Activated CD4-positive, alpha-beta T cell treated with anti-CD3 and anti-CD28 coated beads for 1 hour (primary cell): ENCODE measurements at regions not wholly inside any gene's neighbourhood (a gene's known extent, or its start where the extent isn't known, plus 50 kb on each side); places are given as distances from the start of the nearest gene placed in this dataset.

Experiments used
- DNase-seq: peaks from one replicate; pipeline ENCODE4 v3.0.0-alpha.2; 2020

DNA sequence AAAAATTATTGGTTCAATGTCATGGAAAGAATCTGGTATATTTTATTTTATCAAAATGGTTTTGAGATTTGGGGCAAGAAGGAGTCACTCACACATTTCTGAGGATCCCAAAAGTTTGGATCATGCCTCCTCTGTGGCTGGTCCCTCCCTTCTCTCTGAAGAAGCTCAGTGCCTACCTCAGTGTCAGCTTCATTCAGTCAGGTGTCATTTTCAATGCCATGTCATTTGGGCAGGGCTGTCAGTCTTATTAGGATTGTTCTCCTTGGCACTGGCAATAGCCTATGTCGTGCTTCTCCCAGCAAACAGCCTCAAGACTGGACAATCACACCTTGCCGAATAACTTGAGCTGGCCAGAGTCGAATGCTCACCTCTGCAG, 264.5 kb upstream of the CAMK1G start:
- no peak for DNase-seq

DNA sequence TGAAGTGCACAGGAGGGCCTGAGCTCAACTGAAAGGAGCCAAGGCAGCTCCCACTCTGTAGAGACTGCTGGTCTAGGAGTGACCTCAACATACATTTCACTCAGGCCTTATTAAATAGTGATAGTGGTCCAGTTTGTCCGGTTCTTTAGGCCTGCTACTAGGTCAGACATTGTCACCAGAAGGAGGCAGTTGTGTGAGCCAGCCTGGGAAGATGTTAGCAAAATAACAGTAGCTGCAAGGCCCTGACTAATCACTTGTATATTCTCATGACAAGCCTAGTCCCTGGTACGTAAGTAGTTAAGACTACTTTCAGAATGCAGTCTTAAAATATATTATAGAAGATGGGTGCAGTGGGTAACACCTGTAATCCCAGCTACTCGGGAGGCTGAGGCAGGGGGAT, 264.0 kb upstream of the CAMK1G start:
- no peak for DNase-seq

DNA sequence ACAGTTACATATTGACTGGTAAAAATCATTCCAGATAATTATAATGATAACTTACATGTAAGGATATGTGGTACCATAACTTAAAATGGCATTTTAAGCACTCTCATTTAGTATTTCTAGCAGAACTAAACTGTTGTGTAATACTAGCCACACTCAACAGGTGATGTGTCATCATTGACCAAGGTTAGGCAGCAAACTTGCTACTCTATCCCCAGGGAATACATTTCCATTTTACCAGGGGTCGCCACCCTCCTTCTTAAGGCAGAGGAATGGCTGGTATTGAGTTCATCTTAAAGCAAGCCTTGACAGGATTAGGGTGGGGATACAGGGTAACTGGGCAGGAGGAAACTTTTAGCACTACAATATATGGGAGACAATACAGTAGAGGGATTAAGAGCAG, 259.8 kb upstream of the CAMK1G start:
- no peak for DNase-seq

DNA sequence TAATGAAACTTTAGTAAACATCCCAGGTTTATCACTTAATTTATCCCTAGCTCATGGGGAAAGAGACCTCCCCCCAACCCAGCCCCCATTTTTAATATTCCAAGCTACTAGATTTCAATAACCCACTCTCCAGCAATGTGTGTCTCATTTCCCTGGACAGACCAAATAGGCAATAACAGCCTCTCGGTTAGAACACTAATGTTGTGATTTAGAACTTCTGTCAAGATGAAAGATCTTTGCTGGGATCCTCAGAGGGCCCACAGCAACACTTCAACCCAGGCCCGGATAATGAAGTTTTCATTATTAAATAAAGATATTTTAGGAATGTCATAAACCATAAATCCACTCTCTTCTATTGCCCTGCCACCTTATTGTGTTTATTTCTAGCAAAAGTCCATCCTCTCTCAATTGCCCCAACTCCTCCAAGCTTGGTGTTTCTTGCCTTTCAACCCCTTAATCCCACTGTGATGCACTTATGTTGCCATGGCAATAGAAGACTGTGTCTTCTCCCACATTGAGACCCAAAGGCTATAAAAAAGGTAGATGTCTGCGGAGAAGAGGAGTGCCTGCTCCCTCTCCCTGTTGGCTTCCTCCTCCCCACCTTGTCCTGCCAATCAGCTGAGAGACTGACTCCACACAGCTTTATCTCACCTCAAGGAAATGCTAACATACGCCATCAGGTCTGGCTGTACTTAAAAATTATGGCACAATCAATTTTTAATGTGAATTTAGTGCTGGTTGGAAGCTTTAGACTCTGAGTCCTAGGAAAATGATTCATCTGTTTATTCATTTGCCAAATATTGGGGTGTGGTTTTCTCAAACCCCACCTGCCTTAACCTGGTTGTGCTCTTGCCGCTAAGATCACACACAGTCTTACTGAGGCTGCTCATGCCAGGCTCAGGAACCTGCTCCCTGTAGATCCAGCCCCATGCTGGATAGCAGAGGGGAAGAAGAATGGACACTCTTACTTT, 258.3 kb upstream of the CAMK1G start:
- no peak for DNase-seq

DNA sequence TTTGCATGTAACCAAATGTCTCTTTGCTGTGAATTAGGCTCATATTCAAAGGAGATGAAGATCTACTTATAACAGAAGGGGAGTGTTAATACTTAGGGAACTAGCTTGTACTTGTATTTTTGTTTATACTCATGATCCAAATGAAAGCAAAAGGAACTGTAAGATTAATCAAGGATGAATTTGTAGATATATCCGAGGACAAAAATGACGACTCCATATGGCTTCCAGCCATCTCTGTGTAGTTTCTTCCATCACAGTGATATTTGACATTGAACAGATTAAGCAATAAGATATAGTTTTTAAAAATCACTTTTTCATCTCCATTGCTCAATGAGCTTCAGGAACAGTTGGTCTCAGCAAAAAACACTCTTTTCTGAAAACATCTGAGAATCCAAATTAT, 257.4 kb upstream of the CAMK1G start:
- no peak for DNase-seq

DNA sequence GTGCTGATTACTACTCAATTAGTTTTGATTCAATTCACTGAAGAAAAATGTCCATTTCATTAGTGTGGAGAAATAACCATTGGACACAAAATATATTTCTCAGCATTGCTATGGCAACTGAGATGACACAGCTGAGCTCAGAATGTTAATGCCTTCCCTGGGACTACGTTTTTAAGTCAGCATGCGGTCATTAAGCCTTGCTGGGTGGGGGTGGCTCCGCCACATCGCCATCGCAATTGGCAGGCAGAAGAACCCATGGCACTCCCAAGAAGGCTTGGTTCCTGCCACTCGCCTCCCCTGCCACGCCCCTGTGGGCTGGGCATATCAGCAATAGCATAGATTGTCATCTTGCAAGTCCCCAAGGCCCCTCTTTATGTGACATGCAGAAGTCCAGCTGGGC, 256.7 kb upstream of the CAMK1G start:
- no peak for DNase-seq

DNA sequence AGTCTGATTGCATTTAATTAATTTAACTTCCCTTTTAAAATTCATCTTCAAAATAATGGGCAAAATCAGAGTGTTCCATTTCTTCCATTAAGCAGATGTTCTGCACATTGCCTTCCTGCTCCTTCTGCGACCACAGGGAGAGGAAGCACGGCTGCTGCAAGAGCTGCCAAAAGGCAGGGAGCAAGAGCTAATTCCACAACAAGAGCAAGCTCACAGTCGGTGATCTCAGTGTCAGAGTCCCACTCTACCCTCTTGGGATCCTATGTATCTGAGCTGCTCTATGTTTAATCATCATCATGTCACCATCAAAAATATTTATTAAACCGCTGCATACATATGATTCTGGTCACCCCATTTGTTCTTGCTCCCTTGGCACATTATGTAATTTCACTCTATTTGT, 255.3 kb upstream of the CAMK1G start:
- no peak for DNase-seq

DNA sequence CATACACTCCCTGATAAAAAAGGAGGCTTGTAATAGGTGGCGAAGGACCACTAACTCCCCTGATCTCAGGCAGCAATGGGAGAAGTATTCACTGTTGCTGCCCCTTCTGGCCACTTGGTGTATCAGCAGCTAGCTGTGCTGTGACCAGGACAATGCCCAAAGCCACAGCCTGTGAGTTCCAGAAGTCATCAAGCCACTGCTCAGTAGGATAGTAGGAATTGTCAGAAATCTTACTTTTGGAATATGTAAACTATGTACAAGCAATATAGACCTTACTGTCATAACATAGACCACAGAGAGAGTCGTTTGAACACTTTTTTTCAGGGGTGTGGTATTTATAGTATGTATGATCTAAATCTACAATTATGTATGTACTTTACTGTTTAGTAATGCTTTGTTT, 248.3 kb upstream of the CAMK1G start:
- no peak for DNase-seq

DNA sequence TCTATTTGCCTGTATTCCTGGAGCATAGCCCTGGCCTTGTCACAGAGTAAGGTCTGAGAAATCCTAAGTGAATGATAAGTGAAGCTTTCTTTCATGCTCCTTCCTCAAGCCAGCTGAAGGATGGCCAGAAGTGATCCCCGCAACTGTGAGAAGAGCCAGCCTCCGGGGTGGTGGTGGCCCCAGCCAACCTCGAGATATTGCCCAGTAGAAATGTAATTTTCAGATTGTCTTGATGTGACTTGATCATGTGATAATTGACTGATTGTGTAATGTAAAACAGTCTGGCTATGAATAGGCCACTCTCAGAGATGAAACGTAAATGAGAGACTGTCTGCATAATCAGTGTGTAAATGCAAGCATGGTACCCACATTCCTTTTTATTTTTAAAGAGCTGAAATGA, 242.4 kb upstream of the CAMK1G start:
- DNase-seq = no peak

DNA sequence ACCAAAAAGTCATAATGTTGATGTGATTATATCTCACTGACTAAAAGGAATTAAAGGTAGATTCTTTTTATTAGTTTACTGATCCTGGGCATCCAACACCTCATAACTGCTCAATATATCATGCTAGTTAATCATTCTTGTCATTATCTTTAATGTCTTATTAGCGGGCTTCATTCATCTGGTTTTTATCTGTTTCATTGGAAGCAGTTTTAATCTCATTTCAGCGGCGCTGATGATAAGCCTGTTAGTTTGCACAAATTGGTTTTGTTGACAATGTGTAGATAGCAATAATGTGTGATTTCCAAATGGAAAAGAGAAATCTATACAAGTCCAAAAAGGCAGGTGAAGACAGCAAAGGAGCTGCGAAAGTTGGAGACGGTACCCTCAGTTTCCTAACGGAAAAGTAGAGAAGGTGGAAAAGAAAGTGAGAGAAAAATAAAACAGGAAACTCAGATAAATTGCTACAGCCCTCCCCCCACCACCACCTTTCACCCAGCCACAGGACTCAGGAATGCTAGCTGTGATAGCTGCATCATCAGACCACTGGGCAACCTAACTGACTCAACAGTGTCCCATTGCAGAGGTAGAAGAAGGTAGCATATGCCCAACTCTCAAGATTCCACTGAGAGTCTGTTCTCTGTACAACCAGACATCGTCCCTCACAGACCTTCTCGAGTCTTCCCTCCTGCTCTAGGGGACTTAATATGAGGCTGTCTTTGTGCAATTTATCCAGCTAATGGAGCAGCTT, 241.7 kb upstream of the CAMK1G start:
- no peak for DNase-seq

DNA sequence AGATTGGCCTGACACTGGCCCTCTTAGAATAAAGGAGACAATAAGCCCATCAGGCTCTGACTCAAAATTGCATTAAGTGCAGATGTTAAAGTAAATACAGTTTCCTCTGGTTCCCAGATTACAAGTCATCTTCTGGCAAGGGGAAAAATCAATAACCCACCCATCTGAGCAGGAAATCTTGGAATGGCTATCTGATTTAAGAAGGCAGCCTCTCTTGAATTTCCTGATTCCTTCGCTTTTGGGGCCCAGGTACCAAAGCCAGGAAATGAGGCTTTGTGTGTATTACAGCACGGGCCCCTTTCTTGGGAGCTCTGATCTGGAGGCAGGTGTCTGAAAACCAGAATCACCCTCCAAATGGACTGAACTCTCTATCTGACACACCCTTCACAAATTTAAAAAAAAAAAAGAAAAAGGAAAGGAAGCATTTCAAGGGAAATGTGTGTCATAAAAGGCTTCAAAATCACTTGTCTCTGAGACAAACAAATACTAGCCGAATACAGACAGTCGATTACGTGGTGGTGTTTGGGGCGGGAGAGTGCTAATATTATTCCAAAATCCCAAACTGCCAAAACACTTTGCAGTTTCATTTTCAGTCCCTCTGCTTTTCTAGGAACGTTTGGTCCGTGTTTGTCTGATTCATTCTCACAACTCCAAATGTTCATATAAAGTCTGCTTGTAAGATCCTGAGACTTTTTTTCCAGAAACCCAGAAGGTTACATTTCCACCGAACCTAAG, 240.9 kb upstream of the CAMK1G start:
- DNase-seq = no peak

DNA sequence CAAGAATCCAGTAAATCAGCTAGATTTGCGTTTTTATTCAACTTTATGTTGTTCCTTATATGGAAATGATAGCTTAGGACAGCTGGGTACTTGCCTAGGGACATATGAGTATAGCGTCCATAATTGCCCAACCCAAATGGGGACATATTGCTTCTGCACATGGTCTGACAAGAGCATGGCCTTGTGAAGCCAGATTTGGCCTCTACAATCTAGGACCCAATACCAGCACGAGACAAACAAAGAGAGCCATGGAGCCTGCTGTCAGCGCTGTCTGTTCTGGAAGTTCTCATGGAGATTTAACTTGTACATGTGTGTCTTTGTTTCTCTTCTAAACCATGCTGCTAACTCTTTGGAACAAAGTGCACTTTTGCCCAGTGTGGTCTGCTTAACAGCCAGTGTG, 240.0 kb upstream of the CAMK1G start:
- no peak for DNase-seq

DNA sequence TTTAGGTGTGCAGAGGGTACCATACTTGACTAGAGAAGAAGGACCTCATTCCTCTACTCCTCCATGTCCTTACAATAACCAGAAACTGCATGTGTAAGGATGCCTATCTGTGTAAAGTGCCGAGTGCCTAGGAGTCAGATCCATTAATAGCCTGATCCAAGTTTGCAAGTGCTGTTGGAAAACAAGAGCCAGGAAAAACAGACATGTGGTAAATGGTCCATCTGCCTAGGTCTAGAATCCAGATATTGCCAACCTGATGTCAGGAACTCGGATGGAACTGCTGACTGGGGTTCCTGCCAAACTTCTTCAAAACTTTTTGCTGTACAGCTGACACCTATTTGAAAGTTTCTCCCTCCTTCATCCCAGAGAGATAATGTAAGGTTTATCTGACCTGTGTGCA, 239.4 kb upstream of the CAMK1G start:
- DNase-seq = no peak

DNA sequence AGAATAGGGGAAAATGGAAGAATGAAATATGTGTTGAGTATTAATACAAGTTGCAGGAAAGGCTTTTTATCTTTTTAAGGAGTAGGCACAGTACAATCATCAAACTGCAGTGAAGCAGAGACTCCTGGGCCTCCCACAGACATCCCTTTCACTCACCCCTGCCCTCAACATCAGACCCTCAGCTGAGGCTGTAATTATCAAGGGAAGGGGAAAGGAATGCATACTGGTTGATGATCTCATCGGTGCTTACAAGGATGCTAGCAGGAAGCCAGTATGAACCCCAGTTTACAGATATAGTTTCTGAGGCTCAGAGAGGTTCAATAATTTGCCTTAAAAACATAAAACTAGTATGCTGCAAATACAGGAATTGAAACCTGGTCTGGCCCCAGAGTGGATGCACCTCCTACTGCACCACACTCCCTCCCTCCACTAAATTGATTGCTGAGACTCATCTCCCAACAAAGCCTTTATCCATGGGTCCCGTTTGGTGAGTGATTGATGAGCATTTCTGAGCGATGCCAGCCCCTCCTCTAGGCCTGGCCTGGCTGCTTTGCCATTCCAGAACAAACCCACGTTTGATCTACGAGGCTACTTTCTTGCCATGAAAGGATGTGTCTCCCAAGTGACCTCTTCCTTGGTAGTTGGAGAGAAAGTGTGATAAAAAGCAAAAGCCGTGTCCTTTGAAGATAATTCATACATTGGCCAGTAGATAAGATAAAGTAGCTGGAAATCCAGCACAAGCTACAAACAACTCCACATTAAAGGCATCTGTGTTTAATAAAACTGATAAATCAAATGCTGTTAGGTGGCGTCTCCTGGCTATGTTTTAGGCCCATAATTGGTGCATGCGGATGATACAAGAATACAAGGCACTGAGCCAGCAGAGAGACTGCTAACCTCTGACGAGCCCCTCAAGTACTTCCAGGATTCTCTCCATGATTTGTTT, 233.9 kb upstream of the CAMK1G start:
- no peak for DNase-seq

DNA sequence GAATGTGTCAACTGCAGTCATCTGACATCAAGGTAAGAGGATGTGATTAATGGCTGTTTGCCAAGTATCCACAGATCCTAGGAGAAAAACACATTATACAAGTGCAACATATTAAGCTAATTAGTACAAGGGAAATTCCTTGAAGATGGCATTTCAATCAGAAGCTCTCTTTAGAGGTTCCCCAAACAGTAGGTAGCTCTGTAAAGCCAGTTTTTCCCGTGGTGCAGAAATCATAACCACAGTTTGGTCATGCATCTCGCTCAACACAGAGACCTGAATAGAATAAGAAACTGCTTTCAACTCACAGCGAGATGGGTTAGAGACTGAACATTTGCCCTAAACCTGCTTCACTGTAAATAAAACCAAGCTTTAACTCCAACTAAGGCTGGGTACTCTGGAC, 230.5 kb upstream of the CAMK1G start:
- no peak for DNase-seq

DNA sequence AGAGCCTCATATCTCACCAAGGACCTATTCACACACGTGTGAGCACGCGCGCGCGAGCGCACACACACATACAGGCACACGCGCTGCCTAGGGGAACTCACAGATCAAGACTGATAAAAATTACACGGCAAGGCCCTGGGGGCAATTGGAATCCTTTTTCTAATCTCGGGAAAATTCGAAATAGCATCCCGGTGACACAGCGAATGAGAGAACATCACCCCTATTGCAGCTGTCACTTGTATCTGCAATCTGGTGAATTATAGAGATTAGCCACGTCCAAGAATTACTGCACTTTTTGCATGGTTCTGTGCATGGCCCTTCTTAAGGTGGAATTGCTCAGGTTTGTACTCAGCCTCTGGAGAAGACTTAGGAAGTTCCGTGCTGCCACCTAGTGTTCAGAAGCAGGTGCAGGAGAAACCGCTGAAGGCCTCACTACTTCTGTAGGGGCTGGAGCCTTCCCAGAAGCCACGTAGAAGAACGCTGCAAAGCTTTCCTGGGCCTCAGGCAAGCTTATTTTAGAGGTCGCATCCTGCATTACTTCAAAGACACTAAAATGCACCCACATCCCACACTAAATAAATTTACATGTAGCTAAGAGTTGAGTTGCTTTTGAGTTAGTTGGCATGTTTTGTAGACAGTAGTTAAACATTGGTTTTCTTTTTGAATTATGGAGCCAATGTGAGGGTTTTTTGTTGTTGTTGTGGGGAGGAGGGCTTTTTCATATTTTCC, 229.2 kb upstream of the CAMK1G start:
- peak; percentile 9 for DNase-seq

DNA sequence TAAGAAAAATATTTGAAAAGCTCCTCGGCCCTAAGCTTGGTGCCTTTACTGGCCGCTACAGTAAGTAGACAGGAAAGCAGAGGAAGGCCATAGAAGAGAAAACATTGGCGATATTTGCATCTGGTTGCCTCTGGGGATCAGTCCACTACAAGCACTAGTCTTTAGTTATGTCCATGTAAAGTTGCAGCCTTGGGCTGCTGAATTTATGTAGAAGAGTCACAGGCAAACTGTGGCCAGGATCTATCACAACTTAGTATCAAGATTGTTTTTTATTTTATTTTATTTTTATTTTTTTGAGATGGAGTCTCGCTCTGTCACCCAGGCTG, 228.7 kb upstream of the CAMK1G start:
- no peak for DNase-seq

DNA sequence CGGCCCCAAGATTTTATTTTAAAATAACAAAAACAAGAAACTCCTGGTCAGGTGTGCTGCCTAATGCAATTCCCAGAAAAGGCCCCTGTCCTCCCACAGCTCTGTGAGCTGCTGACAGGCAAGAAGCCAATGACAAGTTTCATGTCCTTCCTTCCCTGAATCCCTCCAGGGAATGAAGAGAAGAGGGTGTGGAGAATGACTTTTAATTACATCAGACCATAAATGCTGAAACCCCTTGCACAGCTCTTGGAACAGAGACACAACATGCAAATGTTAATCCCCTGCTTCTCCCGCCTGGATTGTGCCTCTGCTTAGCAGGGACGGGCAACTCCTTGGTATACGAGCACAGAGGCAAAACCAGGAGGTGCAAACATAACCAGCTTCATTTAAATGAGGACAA, 228.1 kb upstream of the CAMK1G start:
- no peak for DNase-seq

DNA sequence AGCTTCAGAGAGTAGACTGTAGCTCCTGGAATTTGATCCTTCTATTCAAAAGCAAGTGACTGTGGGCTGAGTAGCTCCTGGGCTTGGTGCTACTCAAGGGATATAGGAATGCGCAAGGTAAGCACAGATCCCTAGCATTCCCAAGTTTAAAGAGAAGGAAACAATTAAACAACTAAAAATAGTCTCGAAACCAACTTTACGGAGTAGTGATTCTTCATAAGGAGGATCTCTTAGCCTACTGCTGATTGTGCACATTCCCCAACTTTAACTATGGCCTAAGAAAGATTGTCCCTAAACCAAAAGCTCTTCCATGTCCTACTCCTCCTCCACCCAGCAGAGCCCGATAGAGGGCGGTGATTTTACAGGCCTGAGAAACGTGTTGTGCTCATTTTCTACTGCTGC, 226.5 kb upstream of the CAMK1G start:
- DNase-seq = no peak

DNA sequence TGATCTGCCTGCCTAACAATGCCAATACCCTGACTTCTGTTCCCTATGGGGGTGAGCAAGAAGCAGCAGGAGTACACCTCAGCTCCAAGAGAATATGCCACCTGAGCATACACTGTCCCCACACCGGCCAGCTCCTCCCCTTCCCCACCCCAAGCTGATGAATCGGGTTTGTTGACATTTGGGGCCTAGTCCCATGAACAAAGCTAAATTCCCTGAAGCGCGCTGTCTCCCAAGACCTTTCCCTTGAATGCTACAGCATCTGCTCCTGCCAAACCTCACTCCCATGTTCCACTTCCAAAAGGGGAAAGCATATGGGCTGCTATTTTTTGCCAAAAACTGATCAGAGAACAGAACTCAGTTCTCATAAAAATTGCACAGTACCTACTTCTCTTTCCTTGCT, 220.4 kb upstream of the CAMK1G start:
- no peak for DNase-seq

DNA sequence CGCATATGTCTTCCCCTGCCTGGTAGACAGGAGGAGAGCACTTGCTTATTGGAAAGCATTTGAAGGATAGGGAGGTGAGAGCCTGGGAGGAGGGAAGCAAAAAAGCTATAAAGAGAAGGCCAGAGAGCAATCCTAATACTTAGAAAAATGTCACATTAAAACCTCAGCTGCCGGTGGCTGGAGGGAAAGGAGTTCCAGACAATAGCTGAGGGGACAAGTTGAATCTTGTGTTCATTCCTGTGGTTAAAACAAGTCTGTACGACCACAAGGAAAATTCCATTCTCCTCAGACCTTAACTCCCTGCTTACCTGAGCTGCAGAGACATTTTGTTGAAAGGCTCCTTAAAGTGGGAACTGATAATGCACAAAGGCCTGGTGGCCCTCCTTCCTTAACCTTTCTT, 218.8 kb upstream of the CAMK1G start:
- no peak for DNase-seq
